ENCODE measurements at regions not wholly inside any gene's neighbourhood (a gene's known extent, or its start where the extent isn't known, plus 50 kb on each side); places are given as distances from the start of the nearest gene placed in this dataset.
A peak's percentile ranks its signal among the peaks of the same experiment; 100 is the strongest.

DNA sequence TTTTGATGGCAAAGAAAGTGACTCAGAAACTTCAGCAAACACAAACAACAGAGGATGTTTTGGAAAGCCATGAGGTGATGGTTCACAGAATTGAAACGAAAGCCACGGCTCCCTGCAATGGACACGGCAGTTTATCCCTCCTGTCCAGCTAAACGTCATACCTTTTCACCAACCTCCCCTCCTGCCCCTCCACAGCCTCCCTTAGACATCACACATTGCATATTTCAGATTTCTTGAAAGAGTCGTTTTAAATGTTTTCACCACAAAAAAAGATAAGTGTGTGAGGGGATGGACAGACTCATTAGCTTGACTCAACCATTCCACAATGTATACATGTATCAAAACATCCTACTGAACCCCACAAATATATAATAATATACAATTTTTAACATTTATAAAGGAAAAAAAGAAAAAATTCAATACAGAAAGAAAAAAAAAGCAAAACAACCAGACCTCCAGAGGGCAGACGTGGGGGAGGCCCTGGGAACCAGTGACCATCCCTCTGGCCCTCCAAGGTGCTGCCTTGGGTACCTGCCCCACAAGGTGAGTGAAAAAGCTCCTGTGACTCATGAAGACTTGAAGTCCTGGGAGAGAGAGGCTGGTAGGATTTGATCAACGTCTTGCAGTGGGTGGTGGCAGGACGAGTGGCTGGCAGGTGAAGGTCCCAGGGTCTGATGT lies 117.2 kb upstream of the THBS2 start:
- no peaks in the 10 kb centered on the region for H3K36me3 ChIP-seq (ENCODE audit: control insufficient read depth, insufficient read depth, low read length)
- Mint-ChIP-seq H3K27ac (no peak overlapping the region), H3K4me3 (no peak overlapping the region), H3K9me3 (no peaks in the 10 kb centered on the region), H3K27me3 (ENCODE audit: low read depth in 2 of 2) (no peaks in the 10 kb centered on the region), H3K36me3 (peaks cover under 1% of the 10 kb centered on the region), H3K4me1 (no peaks in the 10 kb centered on the region)
- H3K27ac ChIP-seq (ENCODE audit: low read length): no peak overlapping the region
- TF ChIP-seq, protein P1, sequence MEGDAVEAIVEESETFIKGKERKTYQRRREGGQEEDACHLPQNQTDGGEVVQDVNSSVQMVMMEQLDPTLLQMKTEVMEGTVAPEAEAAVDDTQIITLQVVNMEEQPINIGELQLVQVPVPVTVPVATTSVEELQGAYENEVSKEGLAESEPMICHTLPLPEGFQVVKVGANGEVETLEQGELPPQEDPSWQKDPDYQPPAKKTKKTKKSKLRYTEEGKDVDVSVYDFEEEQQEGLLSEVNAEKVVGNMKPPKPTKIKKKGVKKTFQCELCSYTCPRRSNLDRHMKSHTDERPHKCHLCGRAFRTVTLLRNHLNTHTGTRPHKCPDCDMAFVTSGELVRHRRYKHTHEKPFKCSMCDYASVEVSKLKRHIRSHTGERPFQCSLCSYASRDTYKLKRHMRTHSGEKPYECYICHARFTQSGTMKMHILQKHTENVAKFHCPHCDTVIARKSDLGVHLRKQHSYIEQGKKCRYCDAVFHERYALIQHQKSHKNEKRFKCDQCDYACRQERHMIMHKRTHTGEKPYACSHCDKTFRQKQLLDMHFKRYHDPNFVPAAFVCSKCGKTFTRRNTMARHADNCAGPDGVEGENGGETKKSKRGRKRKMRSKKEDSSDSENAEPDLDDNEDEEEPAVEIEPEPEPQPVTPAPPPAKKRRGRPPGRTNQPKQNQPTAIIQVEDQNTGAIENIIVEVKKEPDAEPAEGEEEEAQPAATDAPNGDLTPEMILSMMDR (IDR thresholded peaks at IDR 0.05): no peak
- intact Hi-C loops (cut with micrococcal nuclease): no loop called here
- H3K9me3 ChIP-seq (ENCODE audit: control insufficient read depth, insufficient read depth, low read length): peaks cover 10% of the 10 kb centered on the region
- no peaks in the 10 kb centered on the region for H3K27me3 ChIP-seq (ENCODE audit: control insufficient read depth, insufficient read depth, low read length)
- WGBS (ENCODE audit: insufficient coverage): 84% methylated on average over 7 of the region's 8 CpGs
- ATAC-seq (peak in 1 of 3 donors; percentile 26), DNase-seq (no peak)
- H3K4me1 ChIP-seq (ENCODE audit: control insufficient read depth, insufficient read depth, low read length): no peaks in the 10 kb centered on the region
- H3K4me3 ChIP-seq (ENCODE audit: low read length): no peak overlapping the region

DNA sequence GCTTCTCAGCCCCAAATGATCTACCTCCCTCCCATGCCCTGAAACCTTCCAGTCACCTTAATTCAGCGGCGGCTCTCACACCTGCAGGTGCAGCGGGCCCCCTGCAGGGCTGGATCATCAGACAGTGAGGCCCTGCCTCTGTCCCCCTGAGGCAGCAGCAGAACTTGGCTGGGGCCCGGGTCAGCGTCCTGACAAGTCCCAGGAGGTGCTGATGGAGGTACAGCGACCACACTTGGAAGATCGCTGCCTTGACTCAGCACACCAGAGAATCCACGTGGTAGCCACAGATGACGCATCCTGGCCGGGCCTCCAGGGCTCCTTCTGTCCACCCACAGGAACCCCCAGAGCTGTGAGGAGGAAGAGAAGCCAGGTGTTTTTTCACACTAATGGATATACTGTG lies 116.4 kb upstream of the THBS2 start:
- Histone ChIP-seq H3K9me3 (ENCODE audit: control insufficient read depth, insufficient read depth, low read length) (peaks cover 6% of the 10 kb centered on the region), H3K27ac (ENCODE audit: low read length) (no peak overlapping the region), H3K27me3 (ENCODE audit: control insufficient read depth, insufficient read depth, low read length) (no peaks in the 10 kb centered on the region), H3K36me3 (ENCODE audit: control insufficient read depth, insufficient read depth, low read length) (no peaks in the 10 kb centered on the region), H3K4me1 (ENCODE audit: control insufficient read depth, insufficient read depth, low read length) (no peaks in the 10 kb centered on the region), H3K4me3 (ENCODE audit: low read length) (no peak overlapping the region)
- no peak for ATAC-seq
- no peak for DNase-seq
- H3K4me3 Mint-ChIP-seq: no peak overlapping the region
- H3K27me3 Mint-ChIP-seq (ENCODE audit: low read depth in 2 of 2): no peaks in the 10 kb centered on the region
- H3K27ac Mint-ChIP-seq: no peak overlapping the region
- TF ChIP-seq, protein P1 (IDR thresholded peaks at IDR 0.05): no peak
- no peaks in the 10 kb centered on the region for H3K36me3 Mint-ChIP-seq
- WGBS (ENCODE audit: insufficient coverage): 67% methylated on average over 10 of the region's 10 CpGs
- intact Hi-C loops (cut with micrococcal nuclease): no loop called here
- no peaks in the 10 kb centered on the region for H3K4me1 Mint-ChIP-seq
- no peaks in the 10 kb centered on the region for H3K9me3 Mint-ChIP-seq

DNA sequence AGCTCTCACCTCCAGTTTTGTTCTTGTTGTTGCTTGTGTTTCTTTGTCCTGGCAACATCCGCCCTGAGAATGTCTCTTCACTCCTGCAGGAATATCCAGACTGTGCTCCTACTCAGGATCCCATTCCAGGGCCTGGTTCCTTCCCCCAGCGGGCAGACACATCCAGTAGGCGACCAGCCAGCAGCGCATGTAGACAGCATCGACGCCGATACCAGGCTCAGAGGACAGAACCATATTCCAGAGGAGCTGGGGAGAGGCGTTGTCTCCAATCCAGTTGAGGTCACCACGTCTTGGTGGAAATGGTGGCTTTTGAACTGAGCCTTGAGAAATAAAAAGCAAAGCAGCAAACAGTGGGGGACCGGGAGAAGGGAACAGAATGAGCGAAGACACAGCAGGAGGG lies 114.6 kb upstream of the THBS2 start:
- intact Hi-C loops (cut with micrococcal nuclease): no loop called here
- no peak for ATAC-seq
- Histone ChIP-seq H3K9me3 (ENCODE audit: control insufficient read depth, insufficient read depth, low read length) (peaks cover 6% of the 10 kb centered on the region), H3K27me3 (ENCODE audit: control insufficient read depth, insufficient read depth, low read length) (no peaks in the 10 kb centered on the region), H3K4me1 (ENCODE audit: control insufficient read depth, insufficient read depth, low read length) (no peaks in the 10 kb centered on the region), H3K4me3 (ENCODE audit: low read length) (no peak overlapping the region), H3K27ac (ENCODE audit: low read length) (no peak overlapping the region), H3K36me3 (ENCODE audit: control insufficient read depth, insufficient read depth, low read length) (no peaks in the 10 kb centered on the region)
- no peaks in the 10 kb centered on the region for H3K27me3 Mint-ChIP-seq (ENCODE audit: low read depth in 2 of 2)
- no peak overlapping the region for H3K27ac Mint-ChIP-seq
- WGBS (ENCODE audit: insufficient coverage): 88% methylated on average over 11 of the region's 11 CpGs
- H3K9me3 Mint-ChIP-seq: no peaks in the 10 kb centered on the region
- DNase-seq: no peak
- H3K4me1 Mint-ChIP-seq: no peaks in the 10 kb centered on the region
- H3K36me3 Mint-ChIP-seq: no peaks in the 10 kb centered on the region
- TF ChIP-seq, protein P1 (IDR thresholded peaks at IDR 0.05): no peak
- no peak overlapping the region for H3K4me3 Mint-ChIP-seq

DNA sequence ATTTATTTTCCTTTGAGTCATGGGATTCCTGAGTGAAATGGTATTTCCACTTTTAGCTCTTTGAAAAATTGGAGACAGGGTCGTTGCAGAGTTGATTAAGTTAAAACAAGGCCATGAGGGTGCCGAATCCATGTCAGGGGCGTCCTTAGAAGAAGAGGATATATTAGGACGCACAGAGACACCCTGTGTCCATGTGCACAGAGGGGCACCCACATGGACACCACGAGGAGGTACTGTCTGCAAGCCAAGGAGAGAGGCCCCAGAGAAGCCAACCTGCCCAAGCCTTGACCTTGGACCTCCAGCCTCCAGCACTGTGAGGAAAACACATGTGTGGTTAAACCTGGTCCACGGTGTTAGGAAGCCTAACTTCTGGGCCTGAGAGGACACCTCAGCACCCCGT lies 113.9 kb upstream of the THBS2 start:
- no peaks in the 10 kb centered on the region for H3K4me1 ChIP-seq (ENCODE audit: control insufficient read depth, insufficient read depth, low read length)
- TF ChIP-seq, protein P1 (IDR thresholded peaks at IDR 0.05): no peak
- no peaks in the 10 kb centered on the region for H3K4me1 Mint-ChIP-seq
- H3K27ac ChIP-seq (ENCODE audit: low read length): no peak overlapping the region
- H3K9me3 Mint-ChIP-seq: no peaks in the 10 kb centered on the region
- no peaks in the 10 kb centered on the region for H3K36me3 ChIP-seq (ENCODE audit: control insufficient read depth, insufficient read depth, low read length)
- no peaks in the 10 kb centered on the region for H3K27me3 ChIP-seq (ENCODE audit: control insufficient read depth, insufficient read depth, low read length)
- ATAC-seq (no peak), DNase-seq (no peak)
- H3K36me3 Mint-ChIP-seq: no peaks in the 10 kb centered on the region
- no peak overlapping the region for H3K27ac Mint-ChIP-seq
- H3K4me3 Mint-ChIP-seq: no peak overlapping the region
- no peaks in the 10 kb centered on the region for H3K27me3 Mint-ChIP-seq (ENCODE audit: low read depth in 2 of 2)
- no peak overlapping the region for H3K4me3 ChIP-seq (ENCODE audit: low read length)
- H3K9me3 ChIP-seq (ENCODE audit: control insufficient read depth, insufficient read depth, low read length): peaks cover 6% of the 10 kb centered on the region
- intact Hi-C loops (cut with micrococcal nuclease): no loop called here
- 81% methylated on average over 7 of the region's 7 CpGs for WGBS (ENCODE audit: insufficient coverage)
